A673 (cell line): ENCODE measurements at regions not wholly inside any gene's neighbourhood (a gene's known extent, or its start where the extent isn't known, plus 50 kb on each side); places are given as distances from the start of the nearest gene placed in this dataset.

ENCODE experiments used
- BruUV-seq: library from RNA; stranded (reverse); fragments of 400-500 nt; replicated peaks from 2 replicates; lab custom pipeline; 2021; lab: Mats Ljungman, UMichigan
- CTCF ChIA-PET: fragments of 300-600 bp; sonication (Branson Sonifier 250); formaldehyde crosslinking; loops from one replicate; lab custom pipeline; 2022; ENCODE audit warnings: antibody characterized with exemption; lab: Charles Lee
- POLR2A ChIA-PET: fragments of 300-600 bp; sonication (Branson Sonifier 250); formaldehyde crosslinking; loops from one replicate; lab custom pipeline; 2022; ENCODE audit warnings: antibody characterized with exemption; ENCODE audit not compliant: low non-redundant PET; lab: Charles Lee
- DNase-seq: peaks from one replicate; pipeline ENCODE4 v3.0.0-alpha.2; 2015; ENCODE audit warnings: low spot score
- H3K27ac ChIP-seq: fragments of 200-600 bp; sonication (generic); 2 replicates; pipeline ENCODE4 v1.5.1; 2016; ENCODE audit warnings: mixed run types, low read depth, mild to moderate bottlenecking, mixed read lengths, antibody characterized with exemption, low read length; ENCODE audit not compliant: poor library complexity, severe bottlenecking
- H3K27me3 ChIP-seq: fragments of 200-600 bp; sonication (generic); replicated peaks from 2 replicates; pipeline ENCODE4 v1.6.1; 2017; ENCODE audit warnings: mixed run types, low read depth, mild to moderate bottlenecking, mixed read lengths, antibody characterized with exemption, low read length; ENCODE audit not compliant: insufficient read depth, poor library complexity
- H3K36me3 ChIP-seq: fragments of 200-600 bp; sonication (generic); 2 replicates; pipeline ENCODE4 v1.6.1; 2016; ENCODE audit warnings: mixed run types, mild to moderate bottlenecking, mixed read lengths, antibody characterized with exemption, low read length; ENCODE audit not compliant: insufficient read depth, poor library complexity, severe bottlenecking
- H3K4me1 ChIP-seq: fragments of 200-600 bp; sonication (generic); 2 replicates; pipeline ENCODE4 v1.6.1; 2017; ENCODE audit warnings: mixed run types, mild to moderate bottlenecking, mixed read lengths, antibody characterized with exemption, low read length; ENCODE audit not compliant: insufficient read depth, poor library complexity, severe bottlenecking
- H3K4me3 ChIP-seq: fragments of 200-600 bp; sonication (generic); 2 replicates; pipeline ENCODE4 v1.5.1; 2016; ENCODE audit warnings: low read depth, mixed run types, mild to moderate bottlenecking, mixed read lengths, low read length; ENCODE audit not compliant: poor library complexity, severe bottlenecking
- H3K9me3 ChIP-seq: fragments of 200-600 bp; sonication (generic); 2 replicates; pipeline ENCODE4 v1.6.1; 2016; ENCODE audit warnings: mixed run types, low read depth, mild to moderate bottlenecking, mixed read lengths, antibody characterized with exemption, low read length; ENCODE audit not compliant: poor library complexity, severe bottlenecking
- CTCF ChIP-seq: fragments of 300-800, 200-600 bp; sonication (generic); conservative IDR thresholded peaks from 2 replicates; pipeline ENCODE4 v1.5.1; 2017; ENCODE audit warnings: low read depth, mild to moderate bottlenecking, antibody characterized with exemption, low read length, moderate library complexity, mixed read lengths
- EZH2 ChIP-seq: fragments of 200-600 bp; sonication (generic); IDR thresholded peaks from 2 replicates; pipeline ENCODE4 v1.6.1; 2017; ENCODE audit warnings: borderline replicate concordance, low read depth, mild to moderate bottlenecking, mixed read lengths, antibody characterized with exemption, low read length; ENCODE audit not compliant: poor library complexity, severe bottlenecking
- intact Hi-C: fragments of 100-400 bp; cut with micrococcal nuclease; formaldehyde crosslinking; loops from one replicate; pipeline ENCODE4 v1.10.0; 2022; ENCODE audit not compliant: unreplicated experiment

- ChIA-PET CTCF (no interaction called here), POLR2A (no interaction called here)
- H3K27me3 ChIP-seq, result peaks cover 46% of the 10 kb centered on the region
- H3K36me3 ChIP-seq, result no peaks in the 10 kb centered on the region
- H3K27ac ChIP-seq, result no peak overlapping the region
- intact Hi-C loops, result no loop called here
- DNase-seq, result no peak
- TF ChIP-seq CTCF (no peak), EZH2 (no peak)
- no peaks in the 10 kb centered on the region for H3K4me1 ChIP-seq
- no TSS peak for BruUV-seq
- H3K9me3 ChIP-seq, result no peaks in the 10 kb centered on the region
- no peak overlapping the region for H3K4me3 ChIP-seq
Observed at GRCh38 chr18:22296304-22296703, 121.4 kb downstream of the CTAGE1 start.

- H3K36me3 ChIP-seq, result no peaks in the 10 kb centered on the region
- POLR2A ChIA-PET, result no interaction called here
- TF ChIP-seq CTCF (no peak), EZH2 (no peak)
- DNase-seq, result no peak
- no peaks in the 10 kb centered on the region for H3K9me3 ChIP-seq
- H3K27me3 ChIP-seq, result peaks cover 50% of the 10 kb centered on the region
- no peak overlapping the region for H3K4me3 ChIP-seq
- no peak overlapping the region for H3K27ac ChIP-seq
- CTCF ChIA-PET, result no interaction called here
- H3K4me1 ChIP-seq, result no peaks in the 10 kb centered on the region
- intact Hi-C loops, result no loop called here
- BruUV-seq, result no TSS peak
Observed at GRCh38 chr18:22293417-22293816, 124.0 kb downstream of the GATA6 start.

GRCh38 chr18:22290004-22290403 is 120.6 kb downstream of the GATA6 start:
- ChIA-PET POLR2A (no interaction called here), CTCF (no interaction called here)
- no peaks in the 10 kb centered on the region for H3K4me1 ChIP-seq
- peaks cover 34% of the 10 kb centered on the region for H3K27me3 ChIP-seq
- H3K9me3 ChIP-seq, result no peaks in the 10 kb centered on the region
- no peaks in the 10 kb centered on the region for H3K36me3 ChIP-seq
- intact Hi-C loops, result no loop called here
- H3K27ac ChIP-seq, result no peak overlapping the region
- no peak for DNase-seq
- TF ChIP-seq CTCF (no peak), EZH2 (no peak)
- H3K4me3 ChIP-seq, result no peak overlapping the region
- BruUV-seq, result no TSS peak
